NCI-H146 treated with DMSO at 0.1 percent for 48 hours (cell line): ENCODE measurements at regions not wholly inside any gene's neighbourhood (a gene's known extent, or its start where the extent isn't known, plus 50 kb on each side); places are given as distances from the start of the nearest gene placed in this dataset.
"Not testable (repeated sequence)": the region's sequence is repeated elsewhere in the genome, so short reads cannot be mapped to it uniquely, and the experiment has no call there.

Experiments used
- DNase-seq: peaks from one replicate; lab custom pipeline; 2025; ENCODE audit not compliant: unreplicated experiment; lab: John Stamatoyannopoulos, UW

DNA sequence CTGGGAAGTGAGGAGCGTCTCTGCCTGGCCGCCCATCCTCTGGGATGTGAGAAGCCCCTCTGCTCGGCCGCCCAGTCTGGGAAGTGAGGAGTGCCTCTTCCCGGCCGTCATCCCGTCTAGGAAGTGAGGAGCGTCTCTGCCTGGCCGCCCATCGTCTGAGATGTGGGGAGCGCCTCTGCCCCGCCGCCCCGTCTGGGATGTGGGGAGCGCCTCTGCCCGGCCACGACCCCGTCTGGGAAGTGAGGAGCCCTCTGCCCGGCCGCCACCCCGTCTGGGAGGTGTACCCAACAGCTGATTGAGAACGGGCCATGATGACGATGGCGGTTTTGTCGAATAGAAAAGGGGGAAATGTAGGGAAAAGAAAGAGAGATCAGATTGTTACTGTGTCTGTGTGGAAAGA is 173.9 kb upstream of the PRSS1 start:
- not testable (repeated sequence) for DNase-seq

DNA sequence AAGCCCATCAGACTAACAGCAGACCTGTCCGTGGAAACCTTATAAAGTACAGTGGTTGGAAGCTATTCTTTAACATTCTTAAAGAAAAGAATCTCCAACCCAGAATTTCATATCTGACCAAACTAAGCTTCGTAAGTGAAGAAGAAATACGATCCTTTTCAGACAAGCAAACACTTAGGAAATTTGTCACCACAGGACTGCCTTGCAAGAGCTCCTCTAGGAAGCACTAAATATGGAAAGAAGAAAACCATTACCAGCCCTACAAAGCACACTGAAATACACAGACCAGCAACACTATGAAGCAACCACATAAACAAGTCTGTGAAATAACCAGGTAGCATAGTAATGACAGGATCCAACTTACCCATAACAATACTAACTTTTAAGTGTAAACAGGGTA is 177.7 kb upstream of the PRSS1 start:
- no peak for DNase-seq

DNA sequence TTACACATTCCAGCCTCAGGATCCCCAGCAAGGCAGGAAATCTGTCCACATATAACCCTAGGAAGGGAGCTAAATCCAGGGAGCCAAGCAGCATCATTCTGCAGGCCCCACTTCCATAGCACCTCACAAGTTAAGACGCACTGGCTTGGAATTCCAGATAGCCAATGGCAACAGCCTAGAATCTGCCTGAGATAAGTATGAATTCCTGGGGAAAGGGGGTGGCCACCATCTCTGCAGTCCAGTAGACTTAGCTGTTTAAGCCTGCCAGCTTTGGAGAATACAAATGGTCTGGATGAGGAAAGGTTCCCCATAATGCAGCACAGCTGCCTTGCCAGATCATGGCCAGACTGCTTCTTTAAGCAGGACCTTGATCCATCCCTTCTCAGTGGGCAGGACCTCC is 179.4 kb upstream of the PRSS1 start:
- DNase-seq: no peak

DNA sequence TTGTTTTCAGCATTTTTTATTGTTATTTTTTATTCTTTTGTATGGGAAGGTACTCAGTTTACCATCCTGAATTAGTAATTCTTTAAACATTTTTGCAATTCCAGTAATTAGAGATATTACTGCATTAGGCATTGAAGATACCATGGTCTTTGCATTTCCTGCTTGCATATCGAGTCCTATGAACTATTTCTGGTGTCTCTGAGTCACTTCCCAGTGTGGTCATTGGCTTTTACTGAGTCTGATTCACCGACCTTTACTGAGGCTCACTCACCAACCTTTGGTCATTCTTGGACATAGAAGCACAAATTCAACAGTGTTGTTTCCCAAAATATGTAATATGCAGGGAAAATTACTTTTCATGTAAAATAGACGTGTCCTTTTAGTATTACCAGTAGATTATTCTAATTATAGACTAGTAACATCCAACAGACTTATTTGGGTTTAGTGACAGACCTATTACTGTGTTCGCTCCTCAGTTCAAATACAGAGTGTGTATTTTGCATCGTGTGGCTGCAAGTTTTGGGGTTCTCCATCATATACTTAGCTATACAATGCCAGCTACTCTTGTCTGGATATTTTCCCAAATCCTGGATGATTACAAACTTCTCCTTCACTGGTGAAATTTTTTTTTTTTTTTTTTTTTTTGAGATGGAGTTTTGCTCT is 180.7 kb upstream of the PRSS1 start:
- DNase-seq: no peak

DNA sequence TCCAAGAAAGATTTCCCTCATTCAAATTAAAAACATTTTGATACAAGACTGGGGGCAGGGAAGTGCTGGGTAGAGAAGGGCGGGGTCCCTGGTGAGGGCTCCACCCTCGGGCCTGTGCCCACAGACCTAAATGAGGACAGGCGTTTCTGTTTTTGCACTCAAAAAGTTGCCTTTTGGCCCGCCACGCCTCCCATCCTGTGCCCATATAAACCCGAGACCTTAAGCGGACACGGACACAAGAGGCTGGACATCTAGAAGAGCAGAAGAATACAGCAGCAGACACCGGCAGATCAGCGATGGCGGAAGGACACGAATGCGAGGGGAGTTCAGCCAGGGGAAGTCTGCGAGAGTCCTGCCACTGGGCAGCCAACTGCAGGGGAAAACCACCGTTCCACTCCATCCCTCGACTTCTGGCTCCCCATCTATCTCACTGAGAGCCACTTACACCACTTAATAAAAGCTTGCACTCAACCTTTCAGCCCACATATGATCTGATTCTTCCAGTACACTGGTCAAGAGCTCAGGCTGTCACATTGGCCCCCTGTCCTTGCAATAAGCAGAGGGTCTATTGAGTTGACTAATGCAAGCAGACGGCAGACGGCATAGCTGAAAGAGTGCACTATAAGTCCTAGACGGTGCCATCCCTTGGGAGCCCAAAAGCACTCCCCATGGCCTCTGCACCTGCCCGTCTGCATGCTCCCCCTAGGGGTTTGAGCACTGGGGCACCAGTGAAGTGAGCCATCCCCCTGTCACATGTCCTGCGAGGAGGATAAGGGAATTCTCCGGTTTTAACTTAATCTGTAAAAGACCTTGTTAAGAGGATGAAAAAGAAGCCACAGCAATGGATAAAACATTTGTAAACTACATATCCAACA is 181.8 kb upstream of the PRSS1 start:
- no peak for DNase-seq

DNA sequence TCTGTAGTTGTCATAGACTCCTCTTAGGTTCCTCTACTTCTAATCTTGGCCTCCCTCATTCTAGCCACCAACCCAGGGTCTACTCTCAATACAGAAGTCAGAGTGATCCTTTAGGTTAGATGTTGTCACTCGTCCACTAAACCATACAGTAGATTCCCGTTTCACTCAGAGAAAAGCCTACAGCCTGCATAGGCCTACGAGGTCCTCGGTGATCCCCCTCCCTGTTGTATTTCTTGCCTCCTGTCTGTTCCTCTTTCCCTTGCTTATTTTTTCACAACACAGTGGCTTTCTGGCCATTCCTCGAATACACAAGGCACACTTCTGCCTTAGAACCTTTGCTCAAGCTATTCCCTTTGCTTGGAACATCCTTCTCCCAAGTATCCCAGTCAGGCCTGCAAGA is 183.0 kb upstream of the PRSS1 start:
- no peak for DNase-seq

DNA sequence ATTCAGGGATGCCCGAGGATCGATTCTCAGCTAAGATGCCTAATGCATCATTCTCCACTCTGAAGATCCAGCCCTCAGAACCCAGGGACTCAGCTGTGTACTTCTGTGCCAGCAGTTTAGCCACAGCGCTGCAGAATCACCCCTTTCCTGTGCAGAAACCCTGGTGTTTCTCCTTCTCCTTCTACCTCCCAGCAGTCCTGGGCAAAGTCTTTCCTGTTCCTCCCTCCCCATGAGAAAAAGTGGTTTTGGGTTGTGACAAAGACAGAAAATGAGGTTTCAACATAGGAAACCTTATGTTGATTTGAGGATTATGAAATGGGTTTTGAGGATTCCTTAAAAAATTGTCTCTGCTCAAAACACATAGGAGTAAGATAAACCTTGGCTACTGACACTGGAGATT is 185.1 kb upstream of the PRSS1 start:
- not testable (repeated sequence) for DNase-seq

DNA sequence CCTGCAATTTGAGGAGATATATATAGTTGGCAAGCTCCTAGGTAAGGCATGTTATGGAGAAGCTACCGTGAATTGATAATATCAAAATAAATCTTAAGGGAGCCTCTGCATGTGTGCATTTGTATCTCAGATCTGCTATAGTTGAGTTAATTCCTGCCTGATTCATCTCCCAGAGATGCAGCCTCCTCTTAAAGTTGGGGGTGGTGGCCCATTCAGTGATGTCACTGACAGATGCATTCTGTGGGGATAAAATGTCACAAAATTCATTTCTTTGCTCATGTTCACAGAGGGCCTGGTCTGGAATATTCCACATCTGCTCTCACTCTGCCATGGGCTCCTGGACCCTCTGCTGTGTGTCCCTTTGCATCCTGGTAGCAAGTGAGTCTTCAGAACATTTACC is 185.8 kb upstream of the PRSS1 start:
- DNase-seq: no peak

DNA sequence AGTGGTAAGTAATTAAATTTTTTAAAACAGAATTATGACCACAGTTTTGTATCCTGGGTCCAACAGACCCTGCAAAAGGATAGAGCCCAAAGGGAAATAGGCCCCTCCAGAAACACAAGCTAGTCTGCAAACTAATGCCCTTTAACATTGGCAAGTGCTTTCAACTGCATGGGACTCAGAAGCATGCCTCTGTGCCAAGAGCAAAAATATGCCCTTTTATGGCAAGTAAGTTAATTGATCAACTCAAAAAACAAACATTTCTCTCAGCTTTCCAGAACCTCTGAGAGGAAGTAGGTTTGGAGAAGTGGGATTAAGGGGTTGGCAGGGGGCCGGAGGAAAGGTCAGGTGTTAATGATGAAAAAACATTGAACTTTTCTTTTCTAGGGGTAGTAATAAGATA is 186.6 kb upstream of the PRSS1 start:
- no peak for DNase-seq

DNA sequence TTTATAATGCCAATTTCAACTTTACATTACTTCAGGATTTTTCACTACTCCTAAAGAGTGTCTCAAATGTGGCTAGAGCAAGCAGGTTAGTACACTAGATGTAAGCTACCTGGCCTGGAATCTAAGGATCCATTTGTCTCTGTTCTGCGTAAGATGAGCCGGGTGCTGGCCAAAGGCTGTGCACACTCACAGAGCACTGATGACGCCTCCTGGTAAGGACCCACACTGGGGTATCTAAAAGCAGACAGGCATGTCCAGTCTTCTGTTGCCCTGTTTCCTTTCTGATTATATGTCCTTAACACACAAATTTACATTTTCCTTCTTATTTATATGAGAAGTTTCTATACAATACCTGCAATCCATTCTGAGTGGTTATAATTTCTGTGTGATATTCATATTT is 187.9 kb upstream of the PRSS1 start:
- not testable (repeated sequence) for DNase-seq

DNA sequence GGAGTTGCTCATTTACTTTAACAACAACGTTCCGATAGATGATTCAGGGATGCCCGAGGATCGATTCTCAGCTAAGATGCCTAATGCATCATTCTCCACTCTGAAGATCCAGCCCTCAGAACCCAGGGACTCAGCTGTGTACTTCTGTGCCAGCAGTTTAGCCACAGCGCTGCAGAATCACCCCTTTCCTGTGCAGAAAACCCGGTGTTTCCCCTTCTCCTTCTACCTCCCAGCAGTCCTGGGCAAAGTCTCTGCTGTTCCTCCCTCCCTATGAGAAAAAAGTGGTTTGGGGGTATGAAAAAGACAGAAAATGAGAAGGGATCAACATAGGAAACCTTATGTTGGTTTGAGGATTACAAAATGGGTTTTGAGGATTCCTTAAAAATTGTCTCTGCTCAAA is 188.5 kb upstream of the PRSS1 start:
- not testable (repeated sequence) for DNase-seq

DNA sequence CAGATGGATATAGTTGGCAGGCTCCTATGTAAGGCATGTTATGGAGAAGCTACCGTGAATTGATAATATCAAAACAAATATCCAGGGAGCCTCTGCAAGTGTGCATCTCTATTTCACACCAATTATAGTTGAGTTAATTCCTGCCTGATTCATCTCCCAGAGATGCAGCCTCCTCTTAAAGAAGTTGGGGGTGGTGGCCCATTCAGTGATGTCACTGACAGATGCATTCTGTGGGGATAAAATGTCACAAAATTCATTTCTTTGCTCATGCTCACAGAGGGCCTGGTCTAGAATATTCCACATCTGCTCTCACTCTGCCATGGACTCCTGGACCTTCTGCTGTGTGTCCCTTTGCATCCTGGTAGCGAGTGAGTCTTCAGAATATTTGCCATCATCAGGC is 189.1 kb upstream of the PRSS1 start:
- no peak for DNase-seq

DNA sequence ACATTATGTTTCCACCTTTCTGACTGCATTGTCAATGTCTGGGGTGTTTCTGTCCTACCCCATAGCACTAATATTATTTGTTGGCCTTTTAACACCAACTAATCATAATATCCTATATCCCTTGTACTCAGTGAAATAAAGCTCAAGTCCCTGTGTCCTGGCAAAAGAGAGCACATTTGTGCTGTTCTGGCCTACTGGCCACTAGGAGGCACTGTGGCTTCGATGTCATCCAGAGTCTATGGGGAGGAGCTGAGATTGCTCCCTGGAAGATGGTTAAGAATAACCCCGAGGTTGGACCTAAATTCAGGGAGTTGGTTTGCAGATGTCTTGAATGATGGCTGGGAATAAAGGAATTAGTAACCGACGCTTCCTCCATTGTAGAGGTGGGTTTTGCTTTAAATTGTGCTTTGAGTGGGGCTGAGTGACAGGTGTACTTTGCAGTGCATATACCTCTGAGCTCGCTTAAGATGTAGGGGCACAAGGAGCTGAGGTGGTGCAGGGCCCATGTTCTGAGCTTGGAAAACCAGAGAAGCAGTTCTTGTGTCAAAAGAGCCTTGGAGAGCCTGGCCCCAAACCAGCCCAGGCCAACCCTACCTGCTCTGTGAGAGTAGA is 191.2 kb upstream of the PRSS1 start:
- DNase-seq: no peak

DNA sequence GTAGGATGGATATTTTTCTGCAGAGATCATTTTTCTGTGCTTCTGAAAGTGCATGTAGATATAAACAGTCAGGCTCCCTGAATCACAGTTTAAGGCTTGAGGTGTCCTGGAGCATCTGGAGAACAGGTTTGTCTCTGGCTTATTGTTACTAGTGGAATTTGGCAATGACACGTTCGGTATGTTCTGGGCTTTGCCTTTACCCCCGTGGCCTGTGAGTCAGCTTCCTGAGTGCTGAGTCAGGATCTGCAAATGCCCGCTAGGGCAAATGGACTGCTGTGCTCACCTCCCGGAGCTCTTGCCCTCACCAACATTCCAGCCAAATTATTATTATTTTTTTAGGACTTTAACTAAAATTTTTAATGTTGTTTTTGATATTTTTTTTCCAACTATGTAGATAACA is 192.5 kb upstream of the PRSS1 start:
- DNase-seq: no peak

DNA sequence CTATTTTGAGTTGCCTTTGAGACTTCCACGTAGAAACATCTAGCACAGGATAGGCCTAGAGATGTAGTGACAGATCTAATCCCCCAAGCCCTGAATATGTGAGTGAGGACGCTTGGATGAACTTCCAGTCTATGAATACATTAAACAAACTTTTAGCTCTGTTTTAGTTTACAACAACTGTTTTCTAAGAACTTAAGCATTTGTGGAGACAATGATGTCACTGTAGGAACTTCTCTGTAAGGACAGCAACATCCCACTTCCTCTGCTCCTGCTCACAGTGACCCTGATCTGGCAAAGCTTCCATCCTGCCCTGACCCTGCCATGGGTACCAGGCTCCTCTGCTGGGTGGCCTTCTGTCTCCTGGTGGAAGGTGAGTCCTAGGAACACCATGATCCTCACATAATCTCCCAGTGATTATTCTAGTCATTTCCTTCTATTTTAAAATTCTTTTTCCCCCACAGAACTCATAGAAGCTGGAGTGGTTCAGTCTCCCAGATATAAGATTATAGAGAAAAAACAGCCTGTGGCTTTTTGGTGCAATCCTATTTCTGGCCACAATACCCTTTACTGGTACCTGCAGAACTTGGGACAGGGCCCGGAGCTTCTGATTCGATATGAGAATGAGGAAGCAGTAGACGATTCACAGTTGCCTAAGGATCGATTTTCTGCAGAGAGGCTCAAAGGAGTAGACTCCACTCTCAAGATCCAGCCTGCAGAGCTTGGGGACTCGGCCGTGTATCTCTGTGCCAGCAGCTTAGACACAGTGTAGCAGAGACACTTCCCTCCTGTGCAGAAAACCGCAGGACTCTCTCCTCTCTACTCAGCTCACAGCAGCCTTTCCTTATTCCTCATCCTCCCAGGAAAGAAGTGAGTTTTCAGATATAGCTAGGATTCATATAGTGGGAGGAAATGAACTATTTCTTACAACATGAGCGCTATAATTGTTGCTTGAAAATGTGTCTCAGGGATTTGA is 194.4 kb upstream of the PRSS1 start:
- DNase-seq: no peak

DNA sequence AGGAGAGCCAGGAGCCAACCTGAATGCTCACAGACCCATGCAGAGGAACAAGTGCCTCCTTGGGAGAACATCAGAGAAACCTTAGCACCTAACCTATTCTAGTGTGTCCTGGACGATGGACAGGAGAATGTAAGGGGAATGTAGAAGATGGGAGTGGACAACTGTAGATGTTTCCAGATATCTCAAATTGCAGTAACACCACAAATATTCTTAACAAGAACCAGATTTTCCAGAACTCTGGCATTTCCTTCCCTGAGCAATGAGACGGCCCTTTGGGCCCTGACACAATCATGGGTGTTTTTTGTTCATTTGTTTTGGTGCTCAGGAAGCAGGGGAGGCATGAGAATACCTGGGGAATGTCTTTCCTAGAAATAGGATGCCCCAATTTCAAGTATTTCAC is 196.1 kb upstream of the PRSS1 start:
- no peak for DNase-seq

DNA sequence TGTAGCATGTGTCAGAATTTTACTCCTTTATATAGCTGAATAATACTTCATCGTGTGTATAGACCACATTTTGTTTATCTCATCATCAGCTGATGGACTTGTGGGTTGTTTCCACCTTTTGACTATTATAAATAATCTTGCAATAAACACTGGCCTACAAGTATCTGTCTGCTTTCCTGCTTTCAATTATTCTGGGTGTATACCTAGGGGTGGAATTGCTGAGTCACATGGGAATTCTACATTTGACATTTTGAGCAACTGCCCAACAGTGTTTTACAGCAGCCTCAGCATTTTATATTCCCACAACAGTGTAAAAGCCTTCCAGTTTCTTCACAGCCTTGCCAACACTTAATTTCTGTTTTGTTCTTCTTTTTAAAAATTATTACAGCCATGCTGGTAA is 200.3 kb upstream of the PRSS1 start:
- no peak for DNase-seq

DNA sequence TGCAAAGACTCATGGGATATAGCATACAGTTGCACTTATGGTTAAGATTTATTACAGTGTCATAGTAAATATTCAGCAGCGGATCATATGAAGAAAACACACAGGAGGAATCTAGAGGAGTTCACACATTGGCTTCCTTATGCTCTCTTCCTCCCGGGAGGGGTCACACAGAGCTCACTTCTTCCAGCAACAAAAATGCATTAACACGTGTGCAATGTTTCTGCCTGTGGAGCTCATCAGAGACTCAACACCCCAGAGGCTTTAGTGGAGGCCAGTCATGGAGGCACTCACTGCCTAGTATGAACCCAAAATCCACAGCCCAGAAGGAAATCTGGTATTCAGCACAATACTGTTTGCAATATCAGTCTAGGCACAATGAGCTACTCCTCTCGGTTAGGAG is 202.8 kb upstream of the PRSS1 start:
- no peak for DNase-seq

DNA sequence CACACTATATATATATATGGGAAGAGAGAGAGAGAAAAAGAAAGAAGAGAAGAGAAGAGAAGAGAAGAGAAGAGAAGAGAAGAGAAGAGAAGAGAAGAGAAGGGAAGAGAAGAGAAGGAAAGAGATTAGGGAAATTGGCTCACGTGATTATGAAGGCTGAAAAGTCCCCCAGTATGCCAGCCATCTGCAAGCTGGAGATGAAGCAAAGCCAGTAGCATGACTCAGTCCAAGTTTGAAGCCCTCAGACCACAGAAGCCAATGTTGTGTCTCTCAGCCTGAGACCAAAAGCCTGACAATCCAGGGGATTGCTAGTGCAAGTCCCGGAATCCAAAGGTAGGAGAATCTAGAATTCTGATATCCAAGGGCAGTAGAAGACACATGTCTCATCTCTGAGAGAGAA is 206.3 kb upstream of the PRSS1 start:
- DNase-seq: no peak

DNA sequence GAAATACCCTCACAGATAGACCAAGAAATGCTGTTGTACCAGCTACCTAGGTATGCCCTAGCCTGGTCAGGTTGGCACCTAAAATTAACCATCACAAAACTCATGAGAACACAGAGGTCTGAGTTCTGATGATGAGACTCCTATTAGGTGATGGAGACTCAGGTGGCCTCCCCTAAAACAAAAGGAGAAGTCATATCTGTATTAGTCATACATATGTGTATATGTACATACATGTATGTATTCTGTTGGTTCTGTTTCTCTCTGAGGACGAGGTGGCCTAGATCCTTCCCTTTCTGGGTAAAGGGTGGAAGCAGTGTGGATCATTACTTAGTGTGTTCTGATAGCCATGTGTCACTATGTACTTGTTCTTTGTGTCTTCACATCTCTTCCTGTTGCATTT is 207.2 kb upstream of the PRSS1 start:
- no peak for DNase-seq

DNA sequence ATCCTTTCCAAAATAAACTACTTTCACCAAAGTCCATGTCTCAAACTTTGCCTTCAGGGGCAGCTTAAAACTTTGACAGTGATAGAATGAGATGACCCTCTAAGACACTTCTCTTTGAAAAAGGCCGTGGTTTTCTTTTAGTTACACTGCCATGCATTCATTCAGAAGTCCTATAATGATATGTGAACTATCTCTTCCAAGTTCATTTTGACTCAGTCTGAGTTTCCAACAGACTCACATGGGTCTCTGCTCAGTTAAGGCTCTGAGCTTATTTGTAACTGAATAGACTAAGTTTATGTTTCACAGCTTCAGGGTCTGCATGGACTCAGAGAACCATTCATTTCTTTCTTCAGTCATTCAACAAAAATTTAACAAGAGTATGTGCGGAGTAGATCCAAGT is 208.9 kb upstream of the PRSS1 start:
- no peak for DNase-seq
